ENCODE measurements at regions not wholly inside any gene's neighbourhood (a gene's known extent, or its start where the extent isn't known, plus 50 kb on each side); places are given as distances from the start of the nearest gene placed in this dataset.

GRCh38 chr10:78703593-78703992 is 365.2 kb upstream of the ZMIZ1 start:
- no peak overlapping the region for H3K4me3 ChIP-seq (ENCODE audit: low read depth, low read length)
- TF ChIP-seq CTCF (conservative IDR thresholded peaks at IDR 0.05; ENCODE audit: low read depth, low read length), result no peak
- DNase-seq (ENCODE audit: low read depth), result no peak

- no peak for DNase-seq (ENCODE audit: low read depth)
- no peak overlapping the region for H3K4me3 ChIP-seq (ENCODE audit: low read depth, low read length)
- TF ChIP-seq CTCF (conservative IDR thresholded peaks at IDR 0.05; ENCODE audit: low read depth, low read length), result no peak
These were observed 362.5 kb upstream of the ZMIZ1 start for GRCh38 chr10:78706256-78706655.

GRCh38 chr10:78706726-78707540 is 361.8 kb upstream of the ZMIZ1 start:
- TF ChIP-seq CTCF (conservative IDR thresholded peaks at IDR 0.05; ENCODE audit: low read depth, low read length), result no peak
- DNase-seq (ENCODE audit: low read depth), result no peak

DNA sequence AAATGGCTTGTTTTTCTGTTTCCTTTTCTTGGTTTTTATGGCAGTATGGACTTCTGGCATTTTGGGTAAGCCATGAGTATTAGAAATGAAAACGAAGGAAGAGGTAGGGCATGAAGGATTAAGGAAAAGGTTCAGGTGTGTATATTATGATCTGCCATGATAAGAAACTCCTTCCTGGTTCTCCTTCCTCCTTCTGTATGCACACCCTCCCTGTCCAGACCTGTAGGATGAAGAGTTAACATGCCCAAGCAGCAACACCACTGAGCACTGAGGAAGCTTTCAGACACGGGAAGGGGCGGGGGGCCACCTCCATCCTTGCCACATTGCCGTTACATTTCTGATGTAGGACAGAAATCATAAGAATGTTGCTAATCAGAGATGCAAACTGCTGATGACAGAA is 361.0 kb upstream of the ZMIZ1 start:
- H3K4me3 ChIP-seq (ENCODE audit: low read depth, low read length), result no peak overlapping the region
- TF ChIP-seq CTCF (conservative IDR thresholded peaks at IDR 0.05; ENCODE audit: low read depth, low read length), result no peak
- DNase-seq (ENCODE audit: low read depth), result no peak

More at GRCh38 chr10:78706726-78707540, 361.8 kb upstream of the ZMIZ1 start:
- no peak overlapping the region for H3K4me3 ChIP-seq (ENCODE audit: low read depth, low read length)

GRCh38 chr10:78712147-78712546 is 356.6 kb upstream of the ZMIZ1 start:
- H3K4me3 ChIP-seq (ENCODE audit: low read depth, low read length), result no peak overlapping the region
- no peak for TF ChIP-seq CTCF (conservative IDR thresholded peaks at IDR 0.05; ENCODE audit: low read depth, low read length)
- DNase-seq (ENCODE audit: low read depth), result no peak

DNA sequence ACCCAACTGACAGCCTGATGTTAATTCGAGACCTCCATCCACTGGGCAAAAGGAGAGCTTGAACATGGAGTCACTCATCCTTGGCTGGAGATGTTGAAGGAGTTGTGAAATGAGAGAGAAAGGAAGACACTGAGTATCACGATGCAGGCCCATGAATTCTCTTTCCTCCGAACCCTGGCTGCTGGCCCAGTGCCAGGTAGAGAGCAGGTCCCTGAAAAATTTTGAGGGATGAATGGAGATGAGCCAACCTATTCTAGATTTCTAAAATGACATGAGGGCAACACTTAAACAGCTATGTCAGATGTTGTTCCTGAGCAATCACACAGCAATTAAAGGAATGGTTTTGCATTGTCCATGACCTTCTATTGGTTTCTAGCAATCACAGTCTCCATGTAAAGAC is 355.1 kb upstream of the ZMIZ1 start:
- H3K4me3 ChIP-seq (ENCODE audit: low read depth, low read length), result no peak overlapping the region
- TF ChIP-seq CTCF (conservative IDR thresholded peaks at IDR 0.05; ENCODE audit: low read depth, low read length), result no peak
- DNase-seq (ENCODE audit: low read depth), result no peak

DNA sequence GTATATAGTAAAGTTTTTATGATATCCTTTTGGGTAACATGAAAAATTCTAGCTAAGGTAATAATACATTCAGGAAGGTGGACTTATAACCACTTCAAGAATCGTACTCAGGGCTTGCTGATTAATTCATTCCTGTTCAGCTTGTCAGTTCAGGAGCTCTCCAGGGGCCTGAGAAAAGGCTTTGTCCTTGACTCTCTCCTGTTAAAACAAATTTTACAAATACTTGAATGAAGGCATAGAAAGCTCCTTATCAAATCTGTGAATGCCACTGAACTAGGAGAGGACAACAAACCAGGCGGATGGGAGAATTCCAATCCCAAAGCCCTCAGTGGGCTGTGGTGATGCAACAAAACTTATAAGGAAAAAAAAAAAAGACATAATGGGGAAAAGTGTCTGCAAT is 354.5 kb upstream of the ZMIZ1 start:
- no peak for DNase-seq (ENCODE audit: low read depth)
- no peak overlapping the region for H3K4me3 ChIP-seq (ENCODE audit: low read depth, low read length)
- TF ChIP-seq CTCF (conservative IDR thresholded peaks at IDR 0.05; ENCODE audit: low read depth, low read length), result no peak

Data from epithelial cell of proximal tubule (primary cell).